ENCODE measurements at regions not wholly inside any gene's neighbourhood (a gene's known extent, or its start where the extent isn't known, plus 50 kb on each side); places are given as distances from the start of the nearest gene placed in this dataset.

- TF ChIP-seq, protein P1, sequence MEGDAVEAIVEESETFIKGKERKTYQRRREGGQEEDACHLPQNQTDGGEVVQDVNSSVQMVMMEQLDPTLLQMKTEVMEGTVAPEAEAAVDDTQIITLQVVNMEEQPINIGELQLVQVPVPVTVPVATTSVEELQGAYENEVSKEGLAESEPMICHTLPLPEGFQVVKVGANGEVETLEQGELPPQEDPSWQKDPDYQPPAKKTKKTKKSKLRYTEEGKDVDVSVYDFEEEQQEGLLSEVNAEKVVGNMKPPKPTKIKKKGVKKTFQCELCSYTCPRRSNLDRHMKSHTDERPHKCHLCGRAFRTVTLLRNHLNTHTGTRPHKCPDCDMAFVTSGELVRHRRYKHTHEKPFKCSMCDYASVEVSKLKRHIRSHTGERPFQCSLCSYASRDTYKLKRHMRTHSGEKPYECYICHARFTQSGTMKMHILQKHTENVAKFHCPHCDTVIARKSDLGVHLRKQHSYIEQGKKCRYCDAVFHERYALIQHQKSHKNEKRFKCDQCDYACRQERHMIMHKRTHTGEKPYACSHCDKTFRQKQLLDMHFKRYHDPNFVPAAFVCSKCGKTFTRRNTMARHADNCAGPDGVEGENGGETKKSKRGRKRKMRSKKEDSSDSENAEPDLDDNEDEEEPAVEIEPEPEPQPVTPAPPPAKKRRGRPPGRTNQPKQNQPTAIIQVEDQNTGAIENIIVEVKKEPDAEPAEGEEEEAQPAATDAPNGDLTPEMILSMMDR (IDR thresholded peaks at IDR 0.05; ENCODE audit: low read length): no peak
- TF ChIP-seq EZH2 (IDR thresholded peaks at IDR 0.05; ENCODE audit: borderline replicate concordance, low read length): no peak
These were observed 262.5 kb downstream of the SLITRK6 start for GRCh38 chr13:85536706-85537105.
